Activated gamma-delta T cell treated with Interleukin-2 at 50 U/mL for 16 hours (primary cell): ENCODE measurements at regions not wholly inside any gene's neighbourhood (a gene's known extent, or its start where the extent isn't known, plus 50 kb on each side); places are given as distances from the start of the nearest gene placed in this dataset.

Experiments used
- DNase-seq: peaks from one replicate; pipeline ENCODE4 v3.0.0-alpha.2; 2020

DNA sequence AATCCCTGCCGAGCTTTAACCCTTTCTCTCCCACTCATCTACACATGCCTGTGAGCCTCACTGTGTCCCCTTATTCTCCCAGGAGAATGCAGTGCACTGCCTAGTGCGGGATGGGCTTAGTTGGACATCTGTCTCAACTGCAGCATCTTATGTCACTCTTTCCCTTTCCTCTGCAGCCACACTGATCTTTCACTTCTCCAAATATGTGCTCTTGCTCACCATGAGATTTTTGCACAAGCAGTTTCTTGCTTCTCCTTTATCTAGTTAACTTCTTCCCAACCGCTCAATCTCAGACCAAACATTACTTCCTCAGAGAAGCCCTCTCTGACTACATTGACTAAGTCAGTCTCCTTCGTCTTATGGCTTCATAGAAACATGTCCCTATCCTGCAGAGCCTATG, 292.3 kb downstream of the KBTBD8 start:
- no peak for DNase-seq

DNA sequence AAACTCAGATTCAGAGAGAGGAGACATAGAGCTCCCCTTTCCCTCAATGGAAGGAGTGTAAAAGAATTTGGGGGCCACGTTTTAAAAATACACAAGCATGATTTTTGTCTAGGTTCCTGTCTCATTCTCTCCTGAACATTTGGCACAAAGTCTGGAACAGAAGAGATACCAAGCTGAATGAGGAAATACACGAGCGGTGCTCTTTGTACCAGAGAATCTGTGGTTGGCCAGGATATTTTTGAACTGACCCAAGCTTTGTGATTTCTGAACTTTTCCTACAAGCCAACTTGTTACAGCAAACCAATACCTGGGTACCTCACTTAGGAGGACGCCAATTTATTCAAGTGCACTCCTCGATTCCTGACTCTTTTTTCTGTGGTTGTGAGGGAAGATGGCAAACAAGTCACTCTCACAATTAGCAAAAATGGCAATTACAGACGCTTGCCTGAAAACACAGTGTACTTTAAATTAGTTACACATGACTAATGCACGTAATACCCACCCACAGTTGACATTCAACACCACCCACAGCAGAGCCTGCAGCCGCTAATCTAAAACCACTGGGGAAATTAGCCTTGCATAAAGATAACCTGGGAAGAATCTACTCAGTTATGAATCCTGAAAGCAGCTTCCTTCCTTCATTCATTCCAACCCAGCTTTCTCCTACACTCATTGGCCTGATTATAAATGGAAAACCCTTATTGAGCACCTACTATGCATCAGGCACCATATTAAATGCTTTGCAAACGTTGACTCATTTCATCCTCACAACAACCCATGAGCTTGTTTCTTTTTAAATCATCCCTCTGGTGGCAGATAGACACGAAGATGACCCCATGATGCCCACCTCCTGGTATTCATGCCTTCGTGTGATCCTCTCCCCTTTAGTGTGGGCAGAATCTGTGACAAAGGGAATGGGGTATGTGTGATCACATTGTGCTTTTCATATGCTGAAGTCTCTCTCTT, 293.5 kb downstream of the KBTBD8 start:
- DNase-seq = no peak

DNA sequence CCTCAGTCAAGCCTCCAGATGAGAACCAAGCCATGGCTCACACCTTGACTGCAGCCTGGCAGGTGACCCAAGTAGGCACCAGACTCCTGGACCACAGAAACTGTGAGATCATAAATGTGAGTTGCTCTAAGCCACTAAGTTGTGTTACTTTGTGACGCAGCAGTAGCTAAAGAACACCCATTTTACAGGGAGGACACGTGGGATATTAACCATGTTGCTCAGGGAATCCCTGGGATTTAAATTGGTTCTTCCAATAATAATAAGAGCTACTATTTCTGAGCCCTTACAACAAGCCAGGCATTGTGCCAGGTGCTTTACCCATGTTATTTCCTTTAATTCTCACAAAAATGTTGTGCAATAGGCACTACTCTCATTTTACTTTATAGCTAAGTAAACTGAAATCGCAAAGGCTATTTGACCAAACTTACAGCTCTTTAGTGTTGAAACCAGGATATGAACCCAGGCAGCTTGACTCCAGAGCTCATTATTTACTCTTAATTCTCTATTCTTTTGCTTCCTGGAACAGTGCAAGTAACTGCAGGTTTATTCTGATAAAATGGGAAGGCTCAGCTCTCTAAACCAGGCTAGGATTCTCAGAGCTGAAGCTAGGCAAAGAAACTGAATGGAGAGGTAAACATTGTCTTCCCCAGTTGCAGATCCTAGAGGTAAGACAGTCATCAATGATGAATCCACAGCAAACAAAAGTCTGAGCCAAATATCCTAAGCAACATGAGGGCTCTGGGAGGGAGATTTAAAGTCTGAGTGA, 294.4 kb downstream of the KBTBD8 start:
- no peak for DNase-seq

DNA sequence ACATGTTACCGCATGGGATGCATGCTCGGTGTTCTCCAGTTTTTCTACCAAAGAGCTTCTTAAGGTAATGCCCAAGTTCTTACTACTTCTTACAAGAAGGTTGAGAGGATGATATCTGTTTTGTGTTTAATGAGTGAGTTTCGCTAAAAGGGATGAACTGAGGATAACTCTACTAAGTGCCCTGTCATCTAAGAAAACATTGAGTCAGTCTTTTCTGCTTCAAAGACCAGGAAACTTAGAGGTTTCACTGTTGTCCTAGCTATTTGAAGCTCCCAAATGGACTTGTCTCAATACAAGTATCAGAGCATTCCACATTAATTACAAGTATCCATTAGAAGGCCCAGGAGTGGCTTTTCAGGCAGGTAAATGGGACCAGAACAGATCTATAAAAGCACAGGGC, 296.2 kb downstream of the KBTBD8 start:
- no peak for DNase-seq

DNA sequence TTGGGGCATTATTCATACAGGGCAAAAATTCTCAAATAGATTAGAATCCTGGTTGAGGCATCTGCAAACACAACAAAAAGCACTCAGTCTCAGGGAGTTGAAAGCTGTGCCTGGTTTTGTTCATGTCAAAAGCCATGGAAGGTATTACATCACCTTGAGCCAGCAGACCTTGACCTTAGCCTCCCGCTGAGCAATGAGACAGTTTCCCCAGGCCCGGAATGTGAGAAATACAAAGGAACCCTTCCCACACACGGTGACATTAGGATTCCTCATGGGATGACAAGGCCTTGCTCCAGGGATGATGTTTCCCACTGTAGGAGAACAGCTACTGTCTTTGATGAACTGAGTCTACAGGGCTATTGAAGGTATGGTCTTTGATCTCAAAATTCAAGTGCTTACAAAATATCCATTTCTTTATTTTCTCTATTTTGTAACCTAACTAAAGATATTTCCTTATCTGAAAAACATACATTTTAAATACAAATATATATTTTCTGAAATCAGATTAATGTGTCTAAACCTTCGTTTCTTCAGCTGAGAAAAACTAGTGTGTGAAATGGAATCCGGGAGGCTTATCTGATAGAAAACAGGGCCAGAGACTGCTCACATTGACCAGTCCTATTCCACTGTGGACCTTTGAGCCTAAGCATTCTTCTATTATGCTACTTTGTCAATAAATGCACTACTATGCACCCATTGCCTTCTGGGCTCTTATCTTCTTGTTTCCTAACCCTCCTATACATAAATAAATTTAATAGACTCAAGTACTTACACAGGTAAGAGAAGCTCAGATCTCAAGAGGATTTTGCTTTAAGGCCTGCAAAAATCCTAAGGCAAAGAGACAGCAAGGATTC, 298.2 kb downstream of the KBTBD8 start:
- DNase-seq = no peak

- no peak for DNase-seq
Observed at GRCh38 chr3:67297715-67298475, 299.8 kb downstream of the KBTBD8 start.

- no peak for DNase-seq
Observed at GRCh38 chr3:67301556-67301955, 303.4 kb downstream of the KBTBD8 start.

GRCh38 chr3:67302489-67302888, 304.4 kb downstream of the KBTBD8 start:
- no peak for DNase-seq

DNA sequence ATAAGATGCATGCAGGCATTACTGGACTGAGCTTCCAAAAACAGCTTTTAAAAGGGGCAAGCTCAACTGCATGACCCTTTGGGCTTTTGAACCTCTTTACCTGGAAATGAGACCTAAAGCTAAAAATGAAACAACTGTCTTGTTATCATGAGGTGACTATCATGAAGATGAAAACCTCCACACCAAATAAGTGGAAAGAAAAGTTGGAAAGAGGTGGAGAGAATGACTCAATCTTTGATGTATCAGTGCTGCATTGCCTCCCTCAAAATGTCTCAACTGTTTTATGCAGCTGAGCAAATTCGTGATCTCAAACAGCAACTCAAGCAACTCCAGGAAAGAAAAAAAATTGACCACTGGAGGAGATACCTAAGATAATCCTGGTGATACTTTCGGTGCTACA, 307.1 kb downstream of the KBTBD8 start:
- no peak for DNase-seq

- DNase-seq = no peak
Observed at GRCh38 chr3:67305922-67306321, 307.8 kb downstream of the KBTBD8 start.

DNA sequence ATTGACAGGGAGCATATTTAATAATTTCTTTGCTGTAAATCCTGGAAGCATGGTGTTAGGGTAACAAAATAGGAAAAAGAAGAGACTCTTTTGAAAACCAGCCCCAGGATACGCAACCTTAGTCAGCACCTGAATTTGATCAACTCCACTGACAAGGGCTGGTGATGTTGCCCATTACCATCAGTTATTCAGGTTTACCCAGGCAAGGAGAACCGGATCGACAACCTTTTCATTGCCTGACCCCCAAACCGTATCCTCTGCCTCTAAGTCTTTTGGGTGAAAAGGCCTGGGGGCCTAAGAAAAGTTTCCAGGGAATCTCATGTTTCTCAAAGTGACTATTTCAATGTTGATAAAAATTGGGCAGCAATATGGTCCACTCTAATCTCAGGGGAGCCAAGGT, 313.3 kb downstream of the KBTBD8 start:
- DNase-seq = no peak

GRCh38 chr3:67312155-67312554, 314.0 kb downstream of the KBTBD8 start:
- DNase-seq = no peak

DNA sequence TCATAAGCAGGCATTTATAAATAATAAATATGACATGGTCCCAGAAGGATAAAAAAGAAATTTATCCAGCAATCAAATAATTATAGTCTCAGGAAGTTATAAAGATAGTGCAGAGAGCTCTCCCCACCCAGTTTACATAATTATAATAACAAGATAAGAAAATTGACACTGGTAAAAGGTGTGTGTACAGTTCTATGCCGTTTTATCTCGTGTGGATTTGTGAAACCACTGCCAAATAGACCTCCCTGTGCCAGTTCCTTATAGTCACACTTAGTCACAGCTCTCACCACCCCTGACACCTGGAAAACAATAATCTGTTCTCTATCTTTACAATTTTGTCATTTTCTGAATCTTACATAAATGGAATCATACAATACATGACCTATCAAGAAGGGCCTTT, 320.1 kb downstream of the KBTBD8 start:
- DNase-seq = no peak

- DNase-seq = no peak
Observed at GRCh38 chr3:67324554-67324953, 326.4 kb downstream of the KBTBD8 start.
